WI38 (cell line): ENCODE measurements at regions not wholly inside any gene's neighbourhood (a gene's known extent, or its start where the extent isn't known, plus 50 kb on each side); places are given as distances from the start of the nearest gene placed in this dataset.

Source experiments
- H3K4me3 ChIP-seq: 2 replicates; pipeline ENCODE4 v1.5.1; 2011; ENCODE audit warnings: low read depth, mild to moderate bottlenecking, control low read depth, low read length
- TF ChIP-seq, protein P1 (sequence below): IDR thresholded peaks from 2 replicates; pipeline ENCODE4 v1.5.1; 2012; ENCODE audit warnings: low read depth, mild to moderate bottlenecking, control low read depth, low read length

DNA sequence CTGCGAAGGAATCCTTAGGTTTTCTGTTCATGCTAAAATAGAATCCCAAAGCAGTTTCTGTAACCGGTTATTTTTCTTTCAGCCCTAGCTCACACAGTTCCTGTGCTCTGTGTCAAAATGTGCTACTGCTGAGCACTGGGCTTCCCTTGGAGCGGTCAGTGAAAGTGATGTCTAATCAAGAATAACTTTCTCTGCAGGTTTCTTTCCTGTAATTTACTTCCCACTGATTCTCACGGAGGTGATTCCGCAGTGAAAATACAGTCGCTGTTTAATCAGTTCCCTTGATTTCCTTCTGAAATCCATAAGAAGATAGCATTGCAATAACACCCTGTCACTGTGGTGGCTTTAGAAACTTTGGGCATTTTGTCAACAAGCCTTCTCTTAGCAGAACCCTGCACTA is 112.0 kb upstream of the ISL1 start:
- TF ChIP-seq, protein P1, sequence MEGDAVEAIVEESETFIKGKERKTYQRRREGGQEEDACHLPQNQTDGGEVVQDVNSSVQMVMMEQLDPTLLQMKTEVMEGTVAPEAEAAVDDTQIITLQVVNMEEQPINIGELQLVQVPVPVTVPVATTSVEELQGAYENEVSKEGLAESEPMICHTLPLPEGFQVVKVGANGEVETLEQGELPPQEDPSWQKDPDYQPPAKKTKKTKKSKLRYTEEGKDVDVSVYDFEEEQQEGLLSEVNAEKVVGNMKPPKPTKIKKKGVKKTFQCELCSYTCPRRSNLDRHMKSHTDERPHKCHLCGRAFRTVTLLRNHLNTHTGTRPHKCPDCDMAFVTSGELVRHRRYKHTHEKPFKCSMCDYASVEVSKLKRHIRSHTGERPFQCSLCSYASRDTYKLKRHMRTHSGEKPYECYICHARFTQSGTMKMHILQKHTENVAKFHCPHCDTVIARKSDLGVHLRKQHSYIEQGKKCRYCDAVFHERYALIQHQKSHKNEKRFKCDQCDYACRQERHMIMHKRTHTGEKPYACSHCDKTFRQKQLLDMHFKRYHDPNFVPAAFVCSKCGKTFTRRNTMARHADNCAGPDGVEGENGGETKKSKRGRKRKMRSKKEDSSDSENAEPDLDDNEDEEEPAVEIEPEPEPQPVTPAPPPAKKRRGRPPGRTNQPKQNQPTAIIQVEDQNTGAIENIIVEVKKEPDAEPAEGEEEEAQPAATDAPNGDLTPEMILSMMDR: no peak
- H3K4me3 ChIP-seq: no peak overlapping the region

- H3K4me3 ChIP-seq: no peak overlapping the region
- TF ChIP-seq, protein P1: no peak
Measured at GRCh38 chr5:51273021-51273420, 110.2 kb upstream of the ISL1 start.

GRCh38 chr5:51273871-51274270 is 109.4 kb upstream of the ISL1 start:
- TF ChIP-seq, protein P1: no peak
- no peak overlapping the region for H3K4me3 ChIP-seq

GRCh38 chr5:51275428-51275827 is 107.8 kb upstream of the ISL1 start:
- H3K4me3 ChIP-seq: no peak overlapping the region
- TF ChIP-seq, protein P1: no peak

DNA sequence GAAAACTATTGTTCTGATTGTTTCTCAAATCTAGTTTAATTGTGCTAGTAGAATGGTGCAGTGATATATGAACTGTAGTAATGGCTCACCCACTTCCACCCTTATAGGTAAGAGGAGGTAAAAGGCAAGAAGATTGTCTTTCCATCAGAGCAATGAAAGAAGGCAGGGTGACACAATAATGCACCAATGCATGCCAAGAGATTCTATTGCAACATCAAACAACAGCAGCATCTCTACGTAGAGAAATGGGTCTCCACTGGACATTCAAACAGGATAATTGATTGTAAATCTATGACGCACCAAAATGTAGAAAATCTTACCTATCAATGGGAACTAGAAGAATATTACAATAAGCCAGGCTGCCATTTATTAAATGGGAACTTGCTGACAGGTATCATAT is 107.0 kb upstream of the ISL1 start:
- TF ChIP-seq, protein P1: no peak
- no peak overlapping the region for H3K4me3 ChIP-seq

DNA sequence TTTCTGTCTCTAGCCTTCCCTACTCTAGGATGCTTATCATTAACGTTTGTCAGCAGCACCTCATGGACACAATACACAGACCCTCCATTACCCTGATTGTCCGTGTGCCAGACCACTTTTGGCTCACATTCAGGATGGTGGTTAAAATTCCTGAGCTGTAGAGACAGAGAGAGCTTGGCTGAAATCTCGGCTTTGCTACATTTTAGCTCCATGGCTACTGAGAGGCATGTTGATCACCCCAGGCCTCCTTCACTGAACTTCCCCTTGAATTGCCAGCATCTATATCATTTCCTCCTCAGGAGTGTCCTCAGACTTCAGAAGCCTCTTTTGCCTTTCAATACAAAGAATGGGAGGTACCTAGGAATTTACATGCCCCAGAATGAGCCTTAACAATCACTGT is 104.7 kb upstream of the ISL1 start:
- TF ChIP-seq, protein P1: no peak
- H3K4me3 ChIP-seq: no peak overlapping the region

DNA sequence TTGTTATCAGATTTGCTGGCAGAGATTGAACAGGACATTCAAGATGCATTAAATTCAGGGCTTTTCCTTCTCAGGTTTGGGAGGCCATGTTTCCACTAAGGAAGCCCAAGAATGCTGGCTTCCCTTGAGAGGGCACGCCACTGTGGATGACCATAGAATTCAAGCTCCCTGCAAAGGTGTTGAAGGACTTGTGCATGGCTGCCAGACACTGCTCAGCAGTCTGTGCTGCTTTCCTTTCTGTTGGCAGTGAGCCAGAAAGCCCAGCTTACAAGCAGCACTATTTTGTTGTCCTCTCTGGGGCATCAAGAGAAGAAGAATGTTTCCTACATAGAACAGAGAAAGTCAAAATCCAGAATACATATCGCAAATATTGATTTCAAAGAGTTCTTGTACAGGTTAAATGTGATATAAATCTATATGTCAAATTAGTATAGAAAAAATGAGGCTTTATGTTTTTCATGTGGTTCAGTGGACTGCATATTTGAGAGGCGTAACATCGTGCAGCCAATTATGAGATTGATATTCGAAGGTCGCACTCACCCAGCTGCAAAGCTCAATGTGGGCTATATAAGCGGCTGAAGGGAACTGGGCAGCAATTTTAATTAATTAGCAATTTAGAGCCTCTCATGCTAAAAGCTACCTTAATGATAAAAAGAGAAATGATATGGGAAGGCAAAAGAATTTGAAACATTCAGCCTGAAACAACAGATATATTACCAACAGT is 103.1 kb upstream of the ISL1 start:
- no peak overlapping the region for H3K4me3 ChIP-seq
- TF ChIP-seq, protein P1: no peak
